DMS 273 (cell line): ENCODE measurements at regions not wholly inside any gene's neighbourhood (a gene's known extent, or its start where the extent isn't known, plus 50 kb on each side); places are given as distances from the start of the nearest gene placed in this dataset.

Experiments
- DNase-seq: peaks from one replicate; lab custom pipeline; 2025; ENCODE audit not compliant: unreplicated experiment; lab: John Stamatoyannopoulos, UW

- DNase-seq, result no peak
Measured at GRCh38 chr1:212189352-212189738, 95.9 kb upstream of the PPP2R5A start.

GRCh38 chr1:212190169-212190568 is 95.0 kb upstream of the PPP2R5A start:
- DNase-seq, result no peak

GRCh38 chr1:212192261-212192998 is 92.8 kb upstream of the PPP2R5A start:
- no peak for DNase-seq

- DNase-seq, result no peak
Measured at GRCh38 chr1:212196355-212196754, 88.9 kb upstream of the PPP2R5A start.

- no peak for DNase-seq
Measured at GRCh38 chr1:212201461-212201860, 83.7 kb upstream of the PPP2R5A start.

- no peak for DNase-seq
Measured at GRCh38 chr1:212203630-212204029, 81.6 kb upstream of the PPP2R5A start.

- DNase-seq, result no peak
Measured at GRCh38 chr1:212205006-212205405, 80.2 kb upstream of the PPP2R5A start.

GRCh38 chr1:212205843-212206242 is 79.4 kb upstream of the PPP2R5A start:
- DNase-seq, result no peak

GRCh38 chr1:212207118-212207517 is 78.1 kb upstream of the PPP2R5A start:
- DNase-seq, result no peak

GRCh38 chr1:212207822-212208520 is 77.2 kb upstream of the PPP2R5A start:
- no peak for DNase-seq

- no peak for DNase-seq
Measured at GRCh38 chr1:212208978-212209644, 76.1 kb upstream of the PPP2R5A start.

- DNase-seq, result no peak
Measured at GRCh38 chr1:212211371-212211770, 73.8 kb upstream of the PPP2R5A start.

- DNase-seq, result no peak
Measured at GRCh38 chr1:212212343-212212742, 72.9 kb upstream of the PPP2R5A start.

GRCh38 chr1:212212906-212213305 is 72.3 kb upstream of the PPP2R5A start:
- DNase-seq, result no peak

GRCh38 chr1:212213784-212214183 is 71.4 kb upstream of the PPP2R5A start:
- no peak for DNase-seq

GRCh38 chr1:212214325-212214724 is 70.9 kb upstream of the PPP2R5A start:
- no peak for DNase-seq

GRCh38 chr1:212215910-212216309 is 69.3 kb upstream of the PPP2R5A start:
- DNase-seq, result no peak

- DNase-seq, result no peak
Measured at GRCh38 chr1:212217633-212218032, 67.6 kb upstream of the PPP2R5A start.

- no peak for DNase-seq
Measured at GRCh38 chr1:212218065-212218464, 67.1 kb upstream of the PPP2R5A start.

GRCh38 chr1:212218911-212219310 is 66.3 kb upstream of the PPP2R5A start:
- no peak for DNase-seq

GRCh38 chr1:212219679-212220463 is 65.3 kb upstream of the PPP2R5A start:
- DNase-seq, result no peak
